C4-2B (cell line): ENCODE measurements at regions not wholly inside any gene's neighbourhood (a gene's known extent, or its start where the extent isn't known, plus 50 kb on each side); places are given as distances from the start of the nearest gene placed in this dataset.

ENCODE experiments used
- CTCF ChIP-seq: fragments of 450-650 bp; conservative IDR thresholded peaks from 2 replicates; pipeline ENCODE4 v1.5.1; 2017; ENCODE audit warnings: mild to moderate bottlenecking
- ZFX ChIP-seq: fragments of 450-650 bp; IDR thresholded peaks from 2 replicates; pipeline ENCODE4 v1.6.1; 2017

DNA sequence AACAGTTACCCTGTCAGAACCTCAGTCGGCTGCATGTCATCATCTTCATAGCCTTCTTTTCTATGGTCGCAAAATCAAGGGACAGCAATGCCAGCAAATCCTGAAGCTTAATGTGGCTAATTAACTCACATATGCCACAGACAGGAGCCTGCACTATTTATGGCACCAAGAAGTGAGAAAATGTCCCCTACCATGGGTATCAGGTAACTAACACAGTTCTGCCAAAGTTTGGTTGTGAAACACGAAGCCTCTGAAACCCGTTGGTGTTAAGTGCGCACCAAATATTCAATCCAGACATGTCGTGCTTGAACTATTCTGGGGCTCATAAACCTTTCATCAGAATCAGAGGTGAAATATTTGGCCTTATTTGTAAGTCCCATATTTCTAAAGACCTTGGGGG lies 63.3 kb downstream of the EVX1 start:
- TF ChIP-seq CTCF (no peak), ZFX (no peak)
